ENCODE measurements at regions not wholly inside any gene's neighbourhood (a gene's known extent, or its start where the extent isn't known, plus 50 kb on each side); places are given as distances from the start of the nearest gene placed in this dataset.

DNA sequence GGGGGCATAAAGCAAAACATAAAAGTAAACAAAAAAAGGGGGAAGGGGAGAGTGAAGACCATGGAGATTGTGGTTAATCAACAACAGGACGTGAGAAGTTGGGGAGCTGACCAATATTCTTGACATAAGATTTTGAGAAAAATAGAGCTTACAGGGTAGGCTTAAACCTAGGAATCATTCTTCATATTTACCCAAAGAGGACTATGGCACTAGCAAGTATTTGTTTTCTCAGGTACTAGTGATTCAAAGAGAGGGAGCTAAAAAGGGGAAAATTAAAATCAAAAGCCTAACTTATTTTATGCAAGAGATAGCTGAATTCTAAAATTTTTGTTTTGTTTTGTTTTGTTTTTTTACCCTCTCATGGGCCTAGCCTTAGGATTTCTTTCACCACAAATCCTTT lies 427.5 kb downstream of the PIK3R1 start:
- TF ChIP-seq, protein P1, sequence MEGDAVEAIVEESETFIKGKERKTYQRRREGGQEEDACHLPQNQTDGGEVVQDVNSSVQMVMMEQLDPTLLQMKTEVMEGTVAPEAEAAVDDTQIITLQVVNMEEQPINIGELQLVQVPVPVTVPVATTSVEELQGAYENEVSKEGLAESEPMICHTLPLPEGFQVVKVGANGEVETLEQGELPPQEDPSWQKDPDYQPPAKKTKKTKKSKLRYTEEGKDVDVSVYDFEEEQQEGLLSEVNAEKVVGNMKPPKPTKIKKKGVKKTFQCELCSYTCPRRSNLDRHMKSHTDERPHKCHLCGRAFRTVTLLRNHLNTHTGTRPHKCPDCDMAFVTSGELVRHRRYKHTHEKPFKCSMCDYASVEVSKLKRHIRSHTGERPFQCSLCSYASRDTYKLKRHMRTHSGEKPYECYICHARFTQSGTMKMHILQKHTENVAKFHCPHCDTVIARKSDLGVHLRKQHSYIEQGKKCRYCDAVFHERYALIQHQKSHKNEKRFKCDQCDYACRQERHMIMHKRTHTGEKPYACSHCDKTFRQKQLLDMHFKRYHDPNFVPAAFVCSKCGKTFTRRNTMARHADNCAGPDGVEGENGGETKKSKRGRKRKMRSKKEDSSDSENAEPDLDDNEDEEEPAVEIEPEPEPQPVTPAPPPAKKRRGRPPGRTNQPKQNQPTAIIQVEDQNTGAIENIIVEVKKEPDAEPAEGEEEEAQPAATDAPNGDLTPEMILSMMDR (IDR thresholded peaks at IDR 0.05; ENCODE audit: borderline replicate concordance, extremely low read depth, low read length, poor library complexity, severe bottlenecking): no peak
- TF ChIP-seq EZH2 (IDR thresholded peaks at IDR 0.05; ENCODE audit: borderline replicate concordance, low read depth, low read length, severe bottlenecking): no peak

Data from DND-41 (cell line).